NCI-H1436 treated with DMSO at 0.1 percent for 48 hours (cell line): ENCODE measurements at regions not wholly inside any gene's neighbourhood (a gene's known extent, or its start where the extent isn't known, plus 50 kb on each side); places are given as distances from the start of the nearest gene placed in this dataset.
A peak's percentile ranks its signal among the peaks of the same experiment; 100 is the strongest.
"Not testable (repeated sequence)": the region's sequence is repeated elsewhere in the genome, so short reads cannot be mapped to it uniquely, and the experiment has no call there.

ENCODE experiments used
- DNase-seq: peaks from one replicate; lab custom pipeline; 2025; lab: John Stamatoyannopoulos, UW

DNA sequence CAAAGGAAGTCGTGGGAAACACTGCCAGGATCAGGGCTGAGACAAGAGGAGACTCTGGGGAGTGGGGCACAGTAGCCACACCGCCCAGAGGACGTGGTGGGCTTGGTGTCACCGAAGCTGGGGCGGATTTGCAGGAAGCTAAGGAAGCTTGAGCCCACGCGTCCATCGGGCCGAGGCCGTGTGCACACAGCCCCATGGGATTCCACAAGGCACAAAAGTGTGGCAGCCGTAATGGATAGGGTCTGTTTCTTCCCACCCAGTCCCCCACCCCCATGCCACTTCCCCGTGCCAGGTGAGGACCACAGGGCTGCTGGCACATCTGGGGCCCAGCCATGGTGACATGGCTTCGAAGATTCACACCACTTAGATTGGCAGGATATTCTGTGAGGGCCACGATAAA lies 153.2 kb upstream of the SPACA7 start:
- DNase-seq, result no peak

DNA sequence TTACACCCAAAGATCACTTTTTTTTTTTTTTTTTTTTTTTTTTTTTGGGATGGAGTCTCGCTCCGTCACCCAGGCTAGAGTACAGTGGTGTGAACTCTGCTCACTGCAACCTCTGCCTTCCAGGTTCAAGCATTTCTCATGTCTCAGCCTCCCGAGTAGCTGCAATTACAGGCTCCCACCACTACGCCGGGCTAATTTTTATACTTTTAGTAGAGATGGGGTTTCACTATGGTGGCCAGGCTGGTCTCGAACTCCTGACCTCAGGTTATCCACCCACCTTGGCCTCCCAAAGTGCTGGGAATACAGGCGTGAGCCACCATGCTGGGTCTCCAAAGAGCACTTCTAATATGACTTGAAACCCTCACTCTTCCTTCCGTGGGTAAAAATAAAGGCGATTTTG lies 152.2 kb upstream of the SPACA7 start:
- not testable (repeated sequence) for DNase-seq

DNA sequence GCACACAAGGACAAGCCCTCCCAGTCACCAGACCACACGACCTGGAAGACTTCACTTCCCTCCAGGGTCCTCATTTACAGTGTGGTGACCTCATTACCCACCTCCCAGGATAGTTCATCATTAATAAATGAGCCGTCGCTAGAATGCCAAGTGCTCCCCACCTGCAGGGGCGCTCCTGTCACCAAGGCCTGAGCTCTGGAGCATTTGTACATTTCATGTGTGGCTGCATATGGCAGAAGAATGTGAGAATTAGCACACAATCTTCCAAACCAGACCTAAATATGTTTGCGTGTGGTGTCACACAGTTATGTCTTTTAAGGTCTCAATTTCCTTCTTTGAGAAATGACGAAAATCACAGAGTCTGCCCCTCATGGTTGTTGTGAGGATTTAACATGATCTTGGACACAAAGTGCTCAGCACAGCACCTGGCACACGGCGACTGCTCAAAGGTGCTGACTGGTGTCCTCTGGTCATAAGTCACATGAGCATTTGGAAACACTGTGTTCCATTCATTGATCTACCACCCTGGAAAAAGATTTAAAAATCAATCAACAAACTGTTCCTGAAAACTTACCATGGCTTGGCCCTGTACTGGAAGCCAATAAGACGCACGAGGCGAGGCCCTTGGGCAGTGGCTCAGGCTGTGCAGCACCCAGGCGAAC lies 150.6 kb upstream of the SPACA7 start:
- no peak for DNase-seq

DNA sequence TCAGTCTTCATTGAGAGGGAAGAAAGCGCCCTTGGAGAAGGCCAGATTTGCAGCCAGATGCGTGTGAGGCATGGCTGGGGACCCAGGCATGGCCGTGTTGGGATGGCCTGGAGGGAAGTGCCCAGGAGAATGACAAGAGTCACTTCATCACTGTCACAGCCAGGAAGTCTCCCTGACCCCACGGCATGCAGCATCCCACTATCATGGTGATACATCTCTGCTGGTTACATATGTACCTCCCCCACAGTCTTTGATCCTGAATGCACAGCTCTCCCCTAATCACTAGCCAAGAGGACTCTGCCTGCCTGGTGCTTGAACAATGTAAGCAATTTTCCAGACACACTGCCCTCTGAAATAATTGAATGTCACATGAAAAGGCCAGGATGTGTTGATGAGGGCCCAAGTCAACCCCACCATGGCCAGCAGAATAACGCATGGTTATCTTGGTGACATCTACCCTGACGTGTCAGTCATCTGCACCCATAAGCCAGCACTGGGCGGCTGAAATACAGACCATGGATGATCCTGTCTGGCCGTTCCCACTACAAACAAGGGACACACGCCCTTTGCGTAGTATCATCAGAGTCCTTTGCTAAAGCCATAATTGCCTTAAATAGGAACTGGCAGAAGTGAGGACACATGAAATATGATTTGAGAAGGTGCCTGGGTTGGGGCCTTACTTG lies 149.7 kb upstream of the SPACA7 start:
- DNase-seq, result no peak

DNA sequence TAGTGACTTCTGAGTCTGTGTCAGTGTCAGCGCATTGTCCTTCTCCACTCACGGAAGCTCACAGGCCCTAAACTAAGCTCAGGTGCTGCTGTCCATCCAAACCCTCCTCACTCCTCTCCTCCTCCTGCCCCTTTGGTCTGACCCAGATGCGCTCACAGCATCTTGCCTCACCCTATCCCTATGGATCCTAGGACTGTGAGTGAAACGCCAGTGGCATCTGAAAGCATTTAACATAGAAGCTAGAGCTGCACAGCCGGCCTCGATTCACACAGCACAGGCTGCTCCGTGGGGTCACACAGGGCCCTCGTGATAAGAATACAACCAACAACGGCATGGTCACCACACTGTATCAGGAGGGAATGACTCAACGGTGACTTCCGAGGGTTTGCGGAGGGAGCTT lies 149.1 kb upstream of the SPACA7 start:
- no peak for DNase-seq

DNA sequence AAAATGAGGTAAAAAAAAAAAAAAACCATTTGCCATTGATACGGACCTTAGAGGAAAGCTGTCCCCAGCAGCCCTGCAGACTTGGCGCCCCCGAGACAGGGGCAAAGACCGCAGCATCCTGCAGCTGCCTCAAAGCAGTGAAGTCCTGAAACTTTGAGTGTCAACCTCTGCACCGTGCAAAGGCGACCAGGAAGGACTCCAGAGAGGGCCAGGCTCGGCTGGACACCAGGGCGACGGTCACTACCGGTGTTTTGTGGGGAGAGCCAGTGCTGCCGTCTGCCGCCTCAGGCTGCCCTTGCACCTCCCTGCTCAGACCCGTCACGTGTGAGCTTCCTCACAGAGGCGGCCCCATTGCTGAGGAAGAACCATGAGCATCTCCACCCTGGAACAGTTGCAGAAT lies 146.7 kb upstream of the SPACA7 start:
- no peak for DNase-seq

DNA sequence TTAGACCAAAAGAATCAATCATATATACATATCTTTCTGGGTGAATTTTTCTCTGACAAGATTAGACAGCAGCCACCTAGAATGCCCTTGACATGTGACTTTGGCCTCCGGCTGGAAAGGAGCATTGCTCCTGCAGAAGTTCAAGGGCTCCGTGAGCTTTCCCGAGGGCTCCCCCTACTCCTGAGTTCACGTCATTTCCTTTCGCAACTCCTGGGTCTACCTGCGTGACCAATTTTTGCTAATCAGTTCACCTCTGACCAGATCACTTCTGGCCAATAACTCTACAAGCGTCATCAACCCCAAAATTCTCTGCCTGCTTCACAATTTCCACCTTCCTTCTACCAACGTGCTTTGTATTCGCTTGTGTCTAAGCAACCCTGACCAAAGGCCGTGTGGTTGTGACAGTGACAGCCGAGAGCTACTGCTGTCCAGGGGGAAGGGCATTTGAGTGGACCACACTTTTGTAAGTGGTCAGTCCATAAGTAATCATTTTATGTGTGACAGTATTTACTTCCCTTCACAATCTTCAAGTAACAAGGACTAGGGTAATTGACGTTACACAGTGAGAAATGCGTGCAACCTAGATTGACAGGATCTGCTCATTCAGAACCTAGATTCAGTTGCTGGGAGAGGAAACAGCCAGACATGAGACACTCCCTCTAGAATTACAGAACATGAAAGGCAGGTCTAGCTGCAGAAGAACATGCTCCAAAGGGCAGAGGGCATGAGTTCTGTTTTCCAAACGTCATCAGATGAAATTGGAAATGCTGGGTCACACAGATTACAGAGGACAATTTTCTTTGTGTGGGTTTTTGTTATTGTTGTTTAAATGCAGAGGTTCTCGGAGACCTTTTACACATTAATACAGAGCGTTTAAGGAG lies 145.9 kb upstream of the SPACA7 start:
- no peak for DNase-seq

DNA sequence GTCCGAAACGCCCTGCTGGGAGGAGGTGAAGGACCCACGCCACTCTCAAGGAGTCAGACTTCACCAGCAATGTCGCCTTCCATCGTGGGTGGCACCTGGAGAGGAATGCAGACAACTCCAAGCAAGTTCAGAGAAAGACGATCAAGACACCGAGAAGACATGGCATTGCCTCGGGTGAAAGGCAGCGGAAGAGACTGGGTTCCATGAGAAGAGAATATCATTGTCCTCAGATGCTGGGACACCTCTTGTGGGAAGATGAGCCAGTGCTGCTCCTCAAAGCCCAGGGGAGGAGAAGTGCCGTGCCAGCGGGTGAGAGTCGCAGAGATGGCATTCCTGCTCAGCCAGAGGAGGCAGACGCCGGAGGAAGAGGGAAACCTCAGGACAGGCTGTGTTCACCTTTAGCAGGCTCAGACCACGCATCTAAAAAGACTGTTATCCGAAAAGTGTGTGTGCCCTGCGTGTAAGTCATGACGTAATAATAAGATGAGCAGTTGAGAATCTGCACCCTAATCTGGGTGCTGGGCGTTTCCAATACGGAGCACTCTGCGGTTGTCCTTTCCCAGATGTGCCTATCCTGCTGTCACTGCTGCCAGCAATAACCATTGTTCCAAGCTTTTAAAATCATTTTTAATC lies 144.6 kb upstream of the SPACA7 start:
- no peak for DNase-seq

DNA sequence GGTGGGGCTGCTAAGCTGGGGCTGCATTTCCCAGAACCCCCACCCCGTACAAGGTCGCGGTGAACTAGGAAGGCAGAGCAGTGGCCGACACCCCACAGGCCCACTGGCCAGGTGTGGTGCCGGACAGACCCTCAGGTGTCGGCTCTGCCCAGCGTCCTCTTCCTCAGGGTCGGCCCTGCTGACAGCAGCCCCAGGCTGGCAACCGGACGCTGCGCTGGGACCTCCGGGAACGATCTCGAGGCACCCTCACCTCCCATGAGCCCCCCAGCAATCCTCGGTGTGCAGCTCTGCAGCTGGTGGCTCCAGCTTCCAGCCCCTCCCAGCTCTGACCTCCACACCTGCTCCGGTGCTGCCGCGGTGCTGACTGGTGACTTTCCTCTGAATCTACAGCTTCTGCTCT lies 142.9 kb upstream of the SPACA7 start:
- no peak for DNase-seq

DNA sequence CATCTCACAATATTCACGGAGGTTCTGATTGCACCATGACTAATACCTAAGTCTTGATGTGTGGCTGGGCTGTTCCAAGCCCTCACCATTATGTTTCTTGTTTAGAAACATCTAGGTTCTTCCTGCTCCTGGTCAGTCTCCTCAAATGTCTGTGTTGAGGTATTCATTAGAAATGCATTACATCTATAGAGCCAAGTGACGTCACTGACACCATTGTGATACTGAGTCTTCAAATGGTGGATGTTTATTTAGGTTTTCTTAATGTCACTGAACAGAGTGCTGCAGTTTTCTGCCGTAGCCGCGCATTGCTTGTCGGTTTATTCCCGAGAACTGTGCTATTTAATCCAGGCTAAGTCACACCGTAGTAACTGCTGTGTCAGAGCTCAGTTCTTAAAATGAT lies 142.4 kb upstream of the SPACA7 start:
- no peak for DNase-seq

DNA sequence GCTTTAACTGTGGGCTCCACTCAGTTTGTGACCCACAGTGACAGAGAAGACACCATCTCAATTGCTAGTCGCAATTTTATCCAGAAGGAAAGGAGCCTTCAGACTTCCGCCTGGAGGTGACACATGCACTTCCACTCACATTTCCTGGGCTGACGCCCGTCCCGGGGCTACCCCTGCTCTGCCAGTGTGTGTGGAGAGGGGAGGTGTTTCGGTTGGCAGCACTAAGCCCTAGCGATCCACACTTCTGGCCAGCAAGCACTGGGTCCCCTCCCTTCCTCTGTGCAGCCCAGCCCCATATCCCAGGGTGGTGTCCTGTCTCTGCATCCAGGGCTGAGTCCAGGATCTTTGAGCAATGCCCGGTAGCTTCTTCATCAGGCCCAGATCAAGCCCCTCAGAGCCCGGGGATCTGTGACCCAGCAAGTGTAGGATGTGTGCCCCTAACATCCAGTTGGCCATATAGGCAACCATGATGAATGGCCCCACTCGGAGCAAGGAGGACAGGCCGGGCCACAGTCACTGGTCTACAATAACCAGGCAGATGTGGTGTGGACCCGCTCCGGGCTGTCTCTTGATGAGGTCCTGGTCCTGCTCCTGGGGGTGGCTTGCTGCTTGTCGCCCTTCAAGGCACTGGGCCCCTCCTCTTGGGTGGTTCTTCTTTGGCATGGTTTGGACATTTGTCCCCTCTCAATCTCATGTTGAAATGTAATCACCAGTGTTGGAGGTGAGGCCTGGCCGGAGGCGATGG lies 141.9 kb upstream of the SPACA7 start:
- no peak for DNase-seq

DNA sequence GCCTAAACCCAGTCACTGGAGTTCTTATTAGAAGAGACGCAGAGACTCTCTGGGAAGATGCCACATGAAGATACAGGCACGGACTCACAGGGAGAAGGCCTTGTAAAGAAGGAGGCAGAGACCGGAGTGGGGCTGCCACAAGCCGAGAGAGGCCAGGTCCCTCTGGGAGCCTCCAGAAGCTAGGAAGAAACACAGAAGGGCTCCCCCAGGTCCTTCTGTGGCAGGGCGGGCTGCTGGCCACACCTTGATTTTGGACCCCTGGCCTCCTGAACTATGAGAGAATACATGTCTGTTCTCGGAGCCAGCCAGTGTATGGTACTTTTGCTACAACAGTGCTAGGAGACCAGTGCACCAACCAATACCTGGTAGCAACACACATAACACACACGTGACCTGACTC lies 140.1 kb upstream of the SPACA7 start:
- DNase-seq, result no peak

DNA sequence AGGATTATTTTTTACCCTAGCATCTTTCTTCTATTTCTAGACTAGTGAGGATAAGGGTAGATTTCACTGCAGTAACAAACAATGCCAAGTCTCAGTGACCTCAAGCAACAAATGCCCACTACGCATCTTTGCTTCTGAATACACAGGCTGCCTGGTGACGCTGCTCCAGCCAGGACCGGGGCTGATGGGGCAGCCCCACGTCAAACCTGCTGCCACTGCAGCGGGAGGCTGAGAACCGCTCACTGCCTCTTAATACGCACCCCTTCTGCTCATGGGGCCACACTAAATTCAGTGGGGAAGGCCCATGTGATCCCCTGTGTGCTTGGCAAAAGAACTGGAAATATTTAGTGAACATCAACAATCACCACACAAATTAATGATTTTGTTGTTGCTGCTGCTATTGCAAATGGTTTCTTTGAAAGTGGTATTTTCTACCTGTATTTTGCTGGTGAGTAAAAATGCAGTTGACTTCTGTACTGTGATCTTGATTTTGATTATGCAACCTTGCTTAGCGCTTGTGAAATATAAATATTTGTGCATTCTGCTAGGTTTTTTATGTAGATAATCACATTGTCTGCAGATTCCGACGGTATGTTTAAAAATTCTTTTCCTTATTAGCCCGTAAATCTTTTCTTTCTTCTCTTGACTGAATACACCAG lies 139.5 kb upstream of the SPACA7 start:
- DNase-seq, result no peak

DNA sequence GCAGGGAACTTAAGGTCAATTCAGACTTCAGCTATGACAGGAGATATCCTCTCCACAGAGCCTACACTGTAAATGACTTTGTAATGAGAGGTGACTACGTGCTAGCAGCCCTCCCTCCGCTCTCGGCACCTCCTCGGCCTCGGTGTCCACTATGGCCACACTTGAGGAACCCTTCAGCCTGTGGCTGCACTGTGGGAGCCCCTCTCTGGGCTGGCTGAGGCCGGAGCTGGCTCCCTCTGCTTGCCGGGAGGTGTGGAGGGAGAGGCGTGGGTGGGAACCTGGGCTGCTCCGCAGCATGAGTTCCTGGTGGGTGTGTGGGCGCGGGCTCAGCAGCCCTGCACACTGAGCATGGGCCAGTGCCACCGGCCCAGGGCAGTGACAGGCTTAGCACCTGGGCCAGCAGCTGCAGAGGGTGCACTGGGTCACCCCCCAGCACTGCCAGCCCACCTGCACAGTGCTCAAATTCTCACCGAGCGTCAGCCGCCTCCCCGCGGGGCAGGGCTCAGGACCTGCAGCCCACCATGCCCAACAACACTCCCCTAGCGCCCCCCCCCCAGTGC lies 137.6 kb upstream of the SPACA7 start:
- DNase-seq, result no peak

DNA sequence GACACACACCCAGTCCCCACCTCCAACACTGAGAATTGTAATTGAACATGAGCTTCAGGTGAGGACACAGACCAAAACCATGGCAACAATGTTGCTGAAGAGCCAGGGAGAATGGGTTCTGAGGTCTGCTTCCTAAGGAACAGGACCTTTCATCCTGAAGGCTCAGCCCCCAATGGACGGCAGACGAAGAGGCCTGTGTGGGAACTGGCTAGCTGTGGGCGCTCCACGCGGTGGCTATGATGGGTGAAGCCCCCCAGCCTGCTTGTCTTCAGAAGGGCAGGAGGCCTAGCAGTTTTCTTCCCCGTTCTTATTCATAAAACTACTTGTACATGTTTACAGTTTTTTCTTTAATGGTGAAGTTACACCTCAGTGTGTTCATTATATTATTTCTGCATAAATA lies 136.1 kb upstream of the SPACA7 start:
- no peak for DNase-seq

DNA sequence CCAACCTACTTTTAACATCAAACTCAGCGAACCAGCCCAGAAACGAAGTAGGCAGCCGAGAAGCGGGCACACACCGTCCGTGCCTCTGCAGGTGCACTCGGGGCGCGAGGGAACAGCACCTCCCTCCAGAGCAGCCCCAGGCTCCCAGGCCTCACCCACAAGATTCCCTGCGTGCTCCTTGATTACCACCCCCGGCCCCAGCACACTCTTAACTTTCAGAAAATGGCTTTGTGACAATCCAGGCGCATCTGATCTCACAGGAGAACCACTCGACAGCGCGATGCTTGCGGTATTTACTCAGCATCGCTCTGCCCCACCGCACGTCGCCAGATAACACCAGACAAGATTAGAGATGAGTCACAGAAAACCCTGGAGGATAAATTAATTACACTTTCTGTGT lies 134.9 kb upstream of the SPACA7 start:
- peak; percentile 4 for DNase-seq

DNA sequence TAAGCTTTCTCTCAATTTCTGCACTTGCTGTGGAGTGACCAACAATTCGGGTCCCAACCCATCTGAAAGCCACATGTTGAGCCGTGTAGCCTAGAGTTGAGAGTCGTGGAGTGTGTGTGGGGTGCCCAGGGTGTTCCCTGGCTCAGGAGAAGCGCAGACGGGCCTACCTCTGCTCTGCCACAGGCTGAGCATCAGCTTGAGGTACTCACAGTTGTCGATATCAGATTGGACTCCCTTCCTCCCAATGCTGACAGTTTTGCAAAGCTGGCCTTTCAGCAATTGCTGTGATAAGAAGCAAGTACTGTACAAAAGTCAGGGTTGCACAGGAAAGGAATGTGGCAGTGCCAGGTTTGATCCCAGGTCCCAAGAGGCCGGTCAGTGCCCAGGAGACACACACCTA lies 133.4 kb upstream of the SPACA7 start:
- no peak for DNase-seq

DNA sequence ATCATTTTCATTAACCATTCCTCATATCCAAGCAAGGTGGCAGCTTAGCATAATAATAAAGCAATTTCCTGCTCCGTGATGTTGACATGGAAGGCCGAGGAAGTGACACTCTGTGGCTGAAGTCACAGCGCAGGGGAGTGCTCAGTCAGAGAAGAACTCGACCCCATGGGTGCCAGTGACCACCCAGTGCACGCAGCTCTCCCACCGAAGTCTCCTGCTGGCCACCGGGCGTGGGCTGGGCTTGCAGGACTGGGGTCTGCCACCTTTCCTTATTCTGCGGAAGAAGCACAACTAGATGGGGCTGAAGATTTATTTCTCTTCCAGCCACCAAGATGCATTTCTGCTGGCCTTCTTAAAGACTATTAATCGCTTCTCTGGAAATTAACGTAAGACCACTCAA lies 132.1 kb upstream of the SPACA7 start:
- DNase-seq, result no peak

DNA sequence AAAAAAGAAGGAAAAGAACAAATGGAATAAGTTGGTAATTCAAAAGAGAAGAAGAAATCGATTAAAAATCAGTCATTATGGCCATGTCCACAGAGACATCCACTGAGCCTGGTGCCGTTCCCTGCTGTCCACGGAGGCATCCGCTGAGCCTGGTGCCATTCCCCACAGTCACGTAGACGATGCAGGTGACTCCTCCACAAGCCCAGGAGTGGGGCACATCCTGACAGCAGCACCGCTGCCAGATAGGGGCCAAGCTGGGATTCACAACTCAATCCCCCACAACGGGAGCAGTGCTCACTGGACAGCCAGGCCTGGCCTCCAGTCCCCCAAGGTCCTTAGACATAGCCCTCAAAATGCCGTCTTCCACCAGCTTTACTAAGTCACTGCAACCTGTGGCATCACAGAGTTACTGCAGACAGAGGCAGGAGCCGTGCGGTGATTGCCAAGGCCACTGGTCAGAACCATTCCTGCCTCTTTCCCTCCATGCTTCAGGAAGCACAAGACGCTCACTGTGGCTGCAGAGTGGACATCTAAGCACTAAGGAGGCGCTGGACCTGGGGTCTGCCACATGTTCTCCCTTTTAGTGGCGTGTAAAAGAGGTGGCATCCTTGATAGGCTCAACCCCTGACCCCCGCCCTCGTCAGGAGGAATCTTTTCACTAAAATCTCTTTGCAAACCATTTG lies 131.5 kb upstream of the SPACA7 start:
- no peak for DNase-seq

DNA sequence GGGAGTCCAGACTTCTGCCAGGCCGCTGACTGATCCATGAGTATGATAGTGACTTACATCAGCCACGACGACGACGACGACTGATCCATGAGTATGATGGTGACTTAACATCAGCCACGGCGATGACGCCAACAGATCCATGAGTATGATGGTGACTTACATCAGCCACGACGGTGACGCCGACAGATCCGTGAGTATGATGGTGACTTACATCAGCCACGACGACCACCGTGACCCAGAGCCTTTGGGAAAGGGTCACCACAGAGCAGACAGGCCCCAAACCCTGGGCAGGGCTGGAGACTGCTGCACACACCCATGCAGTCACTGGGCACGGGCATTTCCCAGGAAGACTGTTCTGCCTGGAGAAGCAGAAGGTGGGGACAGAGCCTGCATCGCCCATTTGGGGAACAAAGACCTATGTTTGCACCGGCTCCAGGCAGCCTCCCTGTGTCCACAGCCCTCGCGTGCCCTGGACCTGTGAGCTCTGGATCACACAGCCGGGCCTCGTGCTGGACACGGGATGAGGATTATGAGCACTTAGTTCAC lies 130.9 kb upstream of the SPACA7 start:
- no peak for DNase-seq
